ENCODE measurements at regions not wholly inside any gene's neighbourhood (a gene's known extent, or its start where the extent isn't known, plus 50 kb on each side); places are given as distances from the start of the nearest gene placed in this dataset.
A peak's percentile ranks its signal among the peaks of the same experiment; 100 is the strongest.
"Not testable (repeated sequence)": the region's sequence is repeated elsewhere in the genome, so short reads cannot be mapped to it uniquely, and the experiment has no call there.

DNA sequence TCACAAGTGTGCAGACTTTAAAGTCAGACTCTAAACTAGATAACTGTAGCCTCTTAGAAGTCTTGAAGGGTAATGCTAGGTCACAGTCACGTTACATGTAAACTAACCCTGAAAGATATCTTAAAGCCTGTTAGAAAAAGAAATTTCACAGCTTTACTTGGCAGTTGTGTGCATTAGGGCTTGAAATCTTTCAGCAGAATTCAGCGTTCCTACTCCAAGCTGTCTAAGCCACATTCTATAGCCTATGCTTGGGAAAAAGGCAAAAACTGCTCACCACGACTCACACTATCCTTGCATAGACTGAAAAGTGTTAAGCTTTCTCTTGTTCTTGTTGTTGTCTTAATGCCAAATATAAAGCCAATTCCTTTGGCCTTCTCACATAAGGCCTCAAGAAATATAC lies 338.0 kb upstream of the SASH1 start:
- no peak for DNase-seq
- intact Hi-C loops (cut with DNase I) = no loop called here

DNA sequence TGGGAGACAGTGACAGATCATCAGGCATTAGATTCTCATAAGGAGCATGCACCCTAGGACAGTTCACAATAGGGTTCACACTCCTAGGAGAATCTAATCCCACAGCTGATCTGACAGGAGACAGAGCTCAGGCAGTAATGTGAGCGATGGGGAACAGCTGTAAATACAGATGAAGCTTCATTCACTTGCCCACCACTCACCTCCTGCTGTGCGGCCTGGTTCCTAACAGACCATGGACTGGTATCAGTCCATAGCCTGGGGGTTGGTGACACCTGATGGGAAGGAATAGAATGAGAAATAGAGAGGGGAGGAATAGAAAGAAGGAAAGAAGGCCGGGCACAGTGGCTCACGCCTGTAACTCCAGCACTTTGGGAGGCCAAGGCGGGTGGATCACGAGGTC lies 336.8 kb upstream of the SASH1 start:
- intact Hi-C loops (cut with DNase I) = no loop called here
- no peak for DNase-seq

DNA sequence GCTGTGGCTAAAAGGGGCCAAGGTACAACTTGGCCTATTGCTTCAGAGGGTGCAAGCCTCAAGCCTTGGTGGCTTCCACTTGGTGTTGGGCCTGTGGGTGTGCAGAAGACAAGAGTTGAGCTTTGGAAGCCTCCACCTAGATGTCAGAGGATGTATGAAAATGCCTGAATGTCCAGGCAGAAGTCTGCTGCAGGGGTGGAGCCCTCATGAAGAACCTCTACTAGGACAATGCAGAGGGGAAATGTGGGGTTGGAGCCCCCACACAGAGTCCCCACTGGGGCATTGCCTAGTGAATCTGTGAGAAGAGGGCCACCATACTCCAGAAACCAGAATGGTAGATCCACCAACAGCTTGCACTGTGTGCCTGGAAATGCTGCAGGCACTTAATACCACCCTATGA lies 332.1 kb upstream of the SASH1 start:
- intact Hi-C loops (cut with DNase I); DNase-seq: not testable (repeated sequence)

DNA sequence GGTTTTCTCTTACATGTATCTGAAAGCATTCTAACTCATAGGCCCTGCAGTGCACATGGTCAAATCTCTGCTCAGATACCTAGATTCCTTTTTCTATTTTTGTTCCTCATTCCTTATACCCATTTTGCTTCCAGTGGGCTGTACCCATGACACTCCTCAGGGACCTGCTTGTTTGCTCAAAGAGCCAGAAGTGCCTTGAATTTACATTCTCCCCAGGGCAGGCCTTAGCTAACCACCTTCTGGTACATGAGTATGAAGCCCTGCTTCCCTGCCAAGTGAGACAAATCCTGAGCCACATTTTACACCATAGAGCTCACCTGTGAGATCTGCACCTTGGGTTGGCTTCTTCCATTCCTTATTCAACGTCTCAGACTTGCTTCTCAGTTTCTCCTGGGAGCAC lies 326.6 kb upstream of the SASH1 start:
- intact Hi-C loops (cut with DNase I) = no loop called here
- DNase-seq = no peak

DNA sequence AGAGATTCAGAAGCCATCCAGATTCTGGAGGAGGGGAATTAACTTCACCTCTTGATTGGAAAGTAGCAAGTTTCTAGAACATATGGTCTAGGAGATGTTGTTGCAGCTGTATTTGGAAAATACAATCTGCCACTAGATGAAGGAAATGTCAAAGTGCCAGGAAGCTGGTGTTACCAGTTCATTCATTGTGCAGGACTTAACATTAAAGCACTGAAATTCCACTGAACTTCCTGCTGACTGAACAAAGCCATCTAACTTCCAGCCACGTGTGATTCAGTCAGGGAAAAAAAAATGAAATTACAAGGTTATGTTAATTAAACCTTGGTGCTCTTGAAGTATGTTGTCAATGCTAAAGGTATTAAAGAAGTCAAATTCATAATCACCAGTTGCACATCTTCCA lies 321.5 kb upstream of the SASH1 start:
- no peak for DNase-seq
- intact Hi-C loops (cut with DNase I) = no loop called here

DNA sequence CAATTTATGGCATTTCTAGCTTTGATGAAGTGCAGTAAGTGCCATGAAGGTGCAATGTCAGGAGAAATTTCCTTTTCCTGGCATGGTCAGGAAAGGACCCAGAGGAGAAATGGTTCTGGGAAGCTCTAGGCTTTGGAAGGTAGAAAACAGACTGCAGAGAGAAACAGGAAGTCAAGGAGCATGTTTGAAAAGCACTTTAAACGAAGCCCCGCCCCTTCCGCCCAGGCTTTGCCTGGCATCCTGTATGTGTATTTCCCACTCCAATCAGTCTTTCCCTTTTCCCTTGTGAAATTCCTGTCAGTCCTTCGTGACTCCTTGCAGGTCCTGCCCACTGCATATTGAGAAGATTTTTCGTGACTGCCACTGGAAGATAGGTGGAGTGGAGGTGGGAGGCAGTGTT lies 320.9 kb upstream of the SASH1 start:
- intact Hi-C loops (cut with DNase I) = no loop called here
- DNase-seq = no peak

DNA sequence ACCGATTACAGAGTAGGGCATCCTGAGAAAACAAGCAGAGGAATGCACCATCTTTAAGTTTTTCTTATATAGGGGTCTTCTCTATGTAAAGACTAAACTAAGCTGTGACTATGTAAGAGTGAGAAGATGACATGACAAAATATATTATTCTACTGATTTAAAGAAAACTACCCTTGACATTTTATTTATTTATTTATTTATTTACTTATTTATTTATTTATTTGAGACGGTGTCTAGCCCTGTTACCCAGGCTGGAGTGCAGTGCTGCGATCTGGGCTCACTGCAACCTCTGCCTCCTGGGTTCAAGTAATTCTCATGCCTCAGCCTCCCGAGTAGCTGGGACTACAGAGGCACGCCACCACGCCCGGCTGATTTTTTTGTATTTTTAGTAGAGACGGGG lies 320.4 kb upstream of the SASH1 start:
- DNase-seq = peak in 2 of 10 donors; percentile 33 to 68
- intact Hi-C loops (cut with DNase I) = not testable (repeated sequence)

DNA sequence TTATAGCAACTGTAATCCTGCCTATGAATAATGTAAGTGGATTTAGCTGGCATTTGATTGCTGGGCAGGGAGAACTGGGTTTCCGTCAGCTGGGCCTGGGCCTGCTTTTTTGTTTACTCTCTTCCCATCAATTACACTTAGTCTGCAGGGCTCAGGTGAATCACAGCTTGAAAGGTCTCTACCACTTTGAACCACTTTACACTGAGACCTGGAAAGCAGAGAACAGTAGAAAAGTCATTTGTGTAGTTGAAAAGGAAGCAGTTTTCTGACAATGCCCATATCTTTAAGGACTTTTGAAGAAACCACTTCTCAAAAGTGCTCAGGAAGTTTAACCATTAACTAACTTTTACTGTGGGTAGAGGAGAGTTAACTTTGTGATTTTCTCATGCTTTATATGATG lies 315.4 kb upstream of the SASH1 start:
- DNase-seq = no peak
- intact Hi-C loops (cut with DNase I) = no loop called here

DNA sequence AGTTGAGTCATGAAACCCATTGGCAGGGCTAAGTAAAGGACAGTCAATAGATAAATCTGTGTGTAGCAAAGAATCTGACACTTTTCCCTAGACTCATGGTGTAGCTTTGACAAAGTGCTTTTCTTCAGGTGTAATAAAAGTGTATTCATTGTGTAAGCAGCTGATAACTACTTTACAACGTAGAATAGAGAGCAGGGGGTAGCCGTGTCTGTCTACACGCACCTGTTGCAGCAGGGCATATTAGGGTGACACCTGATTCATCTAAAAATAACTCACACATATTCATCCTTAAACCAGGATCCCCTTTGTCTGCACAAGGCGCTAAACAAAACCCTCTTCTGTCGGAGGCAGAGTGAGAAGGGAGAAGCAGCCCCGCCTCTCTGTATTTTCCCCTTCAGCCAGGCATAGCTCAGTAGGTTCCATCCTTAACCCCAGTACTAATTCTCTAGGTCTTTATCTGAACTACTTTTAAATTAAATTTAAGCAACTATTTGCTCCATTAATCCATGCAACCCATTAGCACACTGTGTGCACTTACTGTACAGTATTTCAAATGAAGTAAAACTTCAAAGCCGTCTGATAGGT lies 306.7 kb upstream of the SASH1 start:
- no peak for DNase-seq
- intact Hi-C loops (cut with DNase I) = no loop called here

DNA sequence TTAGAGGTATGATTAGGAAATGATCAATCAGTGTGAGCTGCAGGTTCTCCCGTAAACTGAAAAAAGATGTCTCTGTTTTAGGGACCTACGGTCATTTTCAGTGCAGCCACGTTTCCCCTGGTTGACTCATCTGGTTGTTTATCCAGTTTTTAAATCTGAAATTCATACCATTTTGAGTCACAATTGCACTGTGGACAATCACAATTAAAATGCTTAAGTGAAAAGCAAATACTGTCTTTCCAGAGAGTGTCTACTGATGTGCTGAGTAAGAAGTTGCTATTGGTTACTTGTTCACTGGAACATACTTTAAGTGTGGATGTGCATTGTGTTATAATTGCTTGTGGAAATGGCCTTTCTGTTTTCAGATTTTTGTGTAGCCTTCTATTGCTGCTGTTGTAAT lies 305.1 kb upstream of the SASH1 start:
- intact Hi-C loops (cut with DNase I) = no loop called here

DNA sequence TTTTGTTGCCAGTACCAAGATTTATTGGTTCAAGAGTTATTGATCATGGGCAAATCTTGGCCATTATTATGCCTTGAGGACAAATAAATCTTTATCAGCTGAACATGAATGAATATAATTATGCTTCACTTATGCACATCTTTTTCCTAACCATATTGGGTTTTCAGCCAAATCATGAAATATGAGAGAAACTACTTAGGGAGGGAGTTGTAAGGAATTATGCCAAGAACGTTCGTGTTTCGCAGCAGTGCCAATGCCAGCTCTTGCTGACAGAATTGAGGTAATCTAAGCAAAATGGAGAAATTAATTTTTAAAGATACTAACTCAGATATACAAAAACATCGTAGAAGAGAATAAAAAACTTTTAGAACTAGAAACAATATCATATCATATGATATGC lies 301.1 kb upstream of the SASH1 start:
- intact Hi-C loops (cut with DNase I) = no loop called here
- no peak for DNase-seq

More for the DNA sequence above, 305.1 kb upstream of the SASH1 start:
- DNase-seq = no peak

DNA sequence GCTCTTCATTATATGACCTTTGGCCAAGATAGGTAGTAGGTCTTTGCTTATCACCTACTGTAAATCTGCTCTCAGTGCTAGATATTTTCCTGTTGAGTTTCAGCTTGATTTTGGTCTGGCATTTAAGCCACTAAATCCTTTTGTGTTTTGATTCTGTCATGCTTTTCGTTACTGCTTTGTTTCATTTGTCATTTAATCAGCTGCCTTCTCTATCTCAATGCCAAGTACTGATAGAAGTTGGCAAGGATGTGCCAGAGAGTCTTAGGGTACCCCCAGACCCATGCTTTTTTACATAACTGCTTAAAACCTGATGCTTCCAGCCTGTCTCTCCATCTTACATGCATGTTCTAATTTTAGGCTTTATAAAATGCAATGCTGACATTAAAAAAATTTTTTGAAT lies 300.1 kb upstream of the SASH1 start:
- intact Hi-C loops (cut with DNase I) = no loop called here
- DNase-seq = no peak

DNA sequence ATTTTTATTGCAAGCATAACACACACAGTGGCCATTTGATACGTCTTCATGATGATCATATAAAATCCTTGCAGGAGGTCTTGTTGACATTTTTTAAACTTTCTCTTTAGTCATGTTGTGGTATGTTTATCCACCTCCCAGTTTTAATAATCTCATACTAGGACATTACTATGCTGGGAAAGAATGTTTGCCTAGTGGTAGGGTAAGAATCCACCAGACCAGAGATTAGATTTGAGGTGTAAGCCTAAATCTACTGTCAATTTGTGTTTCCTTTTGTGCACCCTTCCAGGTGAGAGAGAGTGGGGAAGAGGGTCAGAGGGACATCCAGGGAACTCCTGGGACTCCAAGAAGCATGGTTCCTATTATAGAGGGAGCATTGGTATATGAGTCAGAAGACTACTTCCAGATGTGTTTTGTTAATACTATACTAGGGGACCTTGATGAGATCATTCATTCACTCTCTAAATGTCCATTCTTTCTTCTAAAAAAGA lies 298.3 kb upstream of the SASH1 start:
- intact Hi-C loops (cut with DNase I) = no loop called here
- no peak for DNase-seq

DNA sequence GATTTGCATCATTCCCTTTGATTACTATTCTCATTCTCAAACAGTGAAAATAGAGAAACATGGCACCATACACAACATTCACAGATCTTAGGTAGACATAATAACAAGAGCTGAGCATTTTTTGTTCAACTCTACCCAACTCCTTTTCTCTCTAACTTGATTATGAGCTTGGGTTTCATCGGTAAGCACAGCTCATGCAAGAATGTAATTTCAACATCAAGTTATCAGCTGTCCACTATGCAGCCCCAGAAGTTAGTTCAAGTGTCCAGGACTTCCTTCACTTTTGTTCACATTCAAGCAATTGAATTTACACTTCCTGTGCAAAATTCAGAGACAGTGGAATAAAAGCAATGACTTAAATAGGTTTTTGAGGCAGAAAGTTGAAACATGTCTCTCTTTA lies 297.7 kb upstream of the SASH1 start:
- intact Hi-C loops (cut with DNase I) = no loop called here
- DNase-seq = no peak

DNA sequence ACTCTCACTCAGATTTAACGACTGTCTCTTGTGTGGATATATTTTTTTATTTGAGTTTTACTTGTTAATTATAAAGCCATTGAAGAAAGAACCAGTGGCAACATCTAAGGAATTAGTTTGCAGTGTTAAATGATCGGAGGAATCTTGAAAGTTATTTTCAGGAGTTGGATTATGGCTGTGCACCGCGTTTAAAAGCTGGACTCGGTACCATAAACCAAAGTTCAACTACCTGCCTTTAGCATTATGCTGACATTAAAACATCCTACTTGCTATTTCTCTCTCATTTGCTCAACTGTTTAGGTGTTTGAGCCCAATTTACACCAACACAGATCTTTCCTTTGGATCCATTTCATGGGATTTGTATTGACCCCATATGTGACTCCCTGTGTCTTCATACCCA lies 289.4 kb upstream of the SASH1 start:
- intact Hi-C loops (cut with DNase I) = no loop called here
- no peak for DNase-seq

DNA sequence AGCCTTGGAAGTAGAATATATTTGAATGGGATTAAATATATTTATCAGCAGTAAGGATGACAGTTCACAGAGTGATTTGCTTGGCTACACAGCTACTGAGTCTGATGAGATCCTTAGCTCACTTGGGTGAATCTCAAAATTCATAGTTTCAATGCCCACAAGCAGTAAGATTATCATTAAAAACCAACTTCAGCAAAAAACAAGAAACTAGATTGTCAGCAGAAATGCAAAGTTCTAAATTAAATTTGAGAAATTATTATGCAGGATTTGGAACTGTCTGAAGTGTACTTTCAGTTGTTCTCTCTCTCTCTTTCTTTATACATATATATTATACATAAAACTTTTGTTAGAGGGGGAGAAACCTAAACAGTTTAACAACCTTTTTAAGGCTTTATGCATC lies 288.8 kb upstream of the SASH1 start:
- intact Hi-C loops (cut with DNase I) = no loop called here
- DNase-seq = no peak

DNA sequence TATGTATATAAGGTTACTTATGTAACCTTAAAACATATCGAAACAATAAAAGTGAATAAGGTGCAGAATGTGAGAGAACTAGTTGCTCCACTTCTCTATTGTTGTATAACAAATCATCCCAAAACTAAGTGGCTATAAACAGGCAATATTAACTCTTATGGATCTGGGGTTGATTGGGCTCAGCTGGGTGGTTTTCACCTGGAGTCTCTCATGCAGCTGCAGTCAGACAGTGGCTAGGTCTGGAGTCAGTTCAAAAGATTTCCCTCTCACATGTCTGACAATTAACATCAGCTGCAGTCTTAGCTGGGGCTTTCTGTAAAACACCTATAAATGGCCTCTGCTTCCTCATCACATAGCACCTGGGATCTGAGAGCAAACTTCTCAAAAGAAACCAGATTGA lies 288.4 kb upstream of the SASH1 start:
- intact Hi-C loops (cut with DNase I) = no loop called here
- no peak for DNase-seq

DNA sequence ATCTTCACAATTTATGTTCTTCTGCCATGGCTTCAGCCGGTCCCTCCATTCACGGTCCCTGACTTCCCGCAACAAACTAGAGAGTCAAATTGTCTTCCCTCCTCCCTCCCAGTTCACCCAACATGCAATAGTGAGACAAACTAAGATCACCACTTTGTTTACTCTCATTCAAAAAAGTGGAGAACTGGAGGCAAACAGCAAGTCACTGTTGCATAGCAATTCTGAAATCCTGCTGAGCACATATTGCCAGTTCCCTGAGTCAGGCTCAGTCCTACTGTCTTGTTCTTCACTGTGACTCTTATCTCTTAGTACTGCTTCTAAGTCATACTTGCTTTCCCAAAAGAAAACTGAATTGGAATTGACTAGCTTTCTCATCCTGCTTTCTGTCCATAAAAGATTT lies 287.2 kb upstream of the SASH1 start:
- no peak for DNase-seq
- intact Hi-C loops (cut with DNase I) = no loop called here

DNA sequence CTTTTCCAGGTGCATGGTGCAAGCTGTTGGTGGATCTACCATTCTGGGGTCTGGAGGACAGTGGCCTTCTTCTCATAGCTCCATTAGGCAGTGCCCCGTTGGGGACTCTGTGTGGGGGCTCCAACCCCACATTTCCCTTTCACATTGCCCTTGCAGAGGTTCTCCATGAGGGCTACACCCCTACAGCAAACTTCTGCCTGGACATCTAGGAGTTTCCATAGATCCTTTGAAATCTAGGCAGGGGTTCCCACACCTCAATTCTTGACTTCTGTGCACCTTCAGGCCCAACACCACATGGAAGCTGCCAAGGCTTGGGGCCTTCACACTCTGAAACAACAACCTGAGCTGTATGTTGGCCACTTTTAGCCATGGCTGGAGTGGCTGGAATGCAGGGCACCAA lies 282.8 kb upstream of the SASH1 start:
- intact Hi-C loops (cut with DNase I) = no loop called here

DNA sequence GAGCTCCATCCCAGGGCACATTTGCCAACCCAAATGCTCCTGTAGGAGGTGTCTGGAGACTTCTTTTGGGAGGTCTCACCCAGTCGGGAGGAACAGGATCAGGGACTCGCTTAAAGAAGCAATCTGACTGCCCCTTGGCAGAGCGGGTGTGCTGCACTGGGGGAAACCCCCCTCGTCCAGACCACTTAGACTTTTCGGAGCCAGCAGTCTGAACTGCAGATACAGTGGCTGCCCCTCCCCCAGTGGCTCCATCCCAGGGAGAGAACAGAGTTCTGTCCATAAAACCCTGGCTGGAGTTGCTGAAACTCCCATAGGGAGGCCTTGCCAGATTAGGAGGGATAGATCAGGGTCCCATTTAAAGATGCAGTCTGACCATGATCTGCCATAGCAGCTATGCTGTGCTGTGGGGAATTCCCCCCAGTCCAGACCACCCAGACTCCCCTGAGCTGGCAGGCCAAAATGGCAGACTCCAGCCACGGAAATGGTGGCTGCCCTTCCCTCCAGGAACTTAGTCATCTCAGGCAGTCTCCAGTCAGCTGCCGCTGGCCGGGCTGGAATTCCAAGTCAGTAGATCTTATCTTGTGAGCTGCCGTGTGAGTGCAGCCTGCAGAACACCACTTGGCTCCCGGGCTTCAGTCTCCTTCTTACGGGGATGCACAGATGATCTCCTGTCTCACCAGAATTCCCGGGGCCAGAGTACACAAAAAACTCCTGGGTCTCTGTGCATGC lies 278.1 kb upstream of the SASH1 start:
- DNase-seq = peak in 2 of 10 donors; percentile 64 to 82
- intact Hi-C loops (cut with DNase I) = no loop called here

More for the DNA sequence above, 282.8 kb upstream of the SASH1 start:
- no peak for DNase-seq

DNA sequence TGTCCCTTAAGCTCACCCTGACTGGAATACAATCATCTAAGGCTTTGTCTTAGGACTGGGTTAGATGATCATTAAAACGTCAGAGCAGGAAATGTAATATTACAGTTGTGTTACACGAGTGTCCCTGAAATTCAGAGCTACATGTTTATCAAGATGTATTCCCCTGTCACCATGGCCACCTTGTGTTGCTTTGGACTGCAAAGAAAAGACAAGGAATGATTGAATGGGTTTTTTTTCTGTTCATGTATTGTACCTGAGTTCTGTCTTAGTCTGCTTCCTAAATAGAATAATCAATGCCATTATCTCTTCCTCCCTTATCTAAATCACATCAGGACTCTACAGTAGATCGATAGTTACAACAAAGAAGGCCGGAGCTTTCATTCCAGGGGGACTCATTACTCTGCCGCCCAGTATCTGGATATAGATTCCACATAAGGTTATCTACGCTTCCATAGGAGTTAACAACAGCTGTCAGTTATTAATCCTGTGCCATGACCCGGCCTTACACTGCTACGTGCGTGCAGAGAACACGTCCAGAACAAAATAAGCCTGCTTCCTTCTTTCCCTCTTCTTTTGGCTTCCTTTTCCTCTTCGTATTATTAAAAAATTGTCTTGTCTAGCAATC lies 274.1 kb upstream of the SASH1 start:
- intact Hi-C loops (cut with DNase I) = no loop called here
- DNase-seq = no peak

DNA sequence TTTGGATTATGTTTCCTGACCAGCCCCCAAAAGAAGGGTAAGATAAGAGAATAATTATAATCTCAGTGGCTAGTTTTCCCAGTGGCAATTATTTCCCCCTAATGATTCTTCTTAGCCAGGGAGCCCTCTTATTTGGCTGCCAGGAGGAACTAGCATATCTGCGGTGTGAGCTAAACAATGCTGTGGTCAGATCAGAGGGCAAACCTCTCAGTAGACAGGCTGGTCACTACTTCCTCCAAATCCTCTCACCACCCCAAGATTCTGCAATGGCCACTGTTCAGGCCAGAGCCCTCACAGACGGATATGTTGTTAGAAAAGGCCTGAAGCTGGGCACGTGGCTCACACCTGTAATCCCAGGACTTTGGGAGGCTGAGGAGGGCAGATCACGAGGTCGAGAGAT lies 273.4 kb upstream of the SASH1 start:
- DNase-seq = no peak
- intact Hi-C loops (cut with DNase I) = no loop called here

All from posterior cingulate gyrus (tissue), 11 donors.